NCI-H2196 treated with DMSO at 0.1 percent for 48 hours (cell line): ENCODE measurements at regions not wholly inside any gene's neighbourhood (a gene's known extent, or its start where the extent isn't known, plus 50 kb on each side); places are given as distances from the start of the nearest gene placed in this dataset.

Source experiments
- DNase-seq: peaks from one replicate; lab custom pipeline; 2025; ENCODE audit not compliant: unreplicated experiment; lab: John Stamatoyannopoulos, UW

DNA sequence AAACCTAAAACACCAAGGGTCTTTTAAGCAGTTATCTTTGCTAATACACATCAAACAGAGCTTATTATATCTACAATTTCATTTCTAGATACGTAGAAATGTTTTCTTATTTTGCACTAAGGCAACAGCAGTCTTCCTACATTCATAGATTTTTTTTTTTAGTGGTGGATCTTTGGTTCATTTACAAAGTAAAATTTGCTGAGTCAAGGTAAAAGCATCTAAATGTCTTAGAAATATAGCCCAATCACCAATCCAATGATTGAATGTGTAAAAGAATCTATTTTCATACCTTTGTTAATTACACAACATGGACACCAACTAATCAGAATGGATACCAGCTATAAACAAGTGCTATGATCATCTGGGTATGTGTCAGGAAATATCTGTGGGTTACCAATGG is 272.2 kb upstream of the TMPO start:
- no peak for DNase-seq

DNA sequence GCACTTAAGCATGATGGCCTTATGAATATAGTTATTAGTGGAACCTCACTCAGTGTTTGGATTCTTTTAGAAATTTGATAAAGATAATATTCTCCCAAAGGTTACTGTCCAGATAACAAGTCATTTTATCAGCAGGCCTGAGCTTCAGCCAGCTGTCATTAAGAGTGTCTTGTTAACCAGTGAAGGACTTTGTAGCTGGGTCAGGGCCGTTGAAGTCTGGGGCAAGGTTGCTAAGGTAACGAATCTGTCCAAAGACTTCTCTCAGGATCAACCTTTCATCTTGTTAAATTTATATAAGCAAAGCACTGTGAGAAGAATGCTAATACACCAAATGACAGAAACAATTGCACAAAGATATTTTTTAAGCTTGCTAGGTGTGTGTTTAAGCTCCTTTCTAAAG is 271.3 kb upstream of the TMPO start:
- no peak for DNase-seq

DNA sequence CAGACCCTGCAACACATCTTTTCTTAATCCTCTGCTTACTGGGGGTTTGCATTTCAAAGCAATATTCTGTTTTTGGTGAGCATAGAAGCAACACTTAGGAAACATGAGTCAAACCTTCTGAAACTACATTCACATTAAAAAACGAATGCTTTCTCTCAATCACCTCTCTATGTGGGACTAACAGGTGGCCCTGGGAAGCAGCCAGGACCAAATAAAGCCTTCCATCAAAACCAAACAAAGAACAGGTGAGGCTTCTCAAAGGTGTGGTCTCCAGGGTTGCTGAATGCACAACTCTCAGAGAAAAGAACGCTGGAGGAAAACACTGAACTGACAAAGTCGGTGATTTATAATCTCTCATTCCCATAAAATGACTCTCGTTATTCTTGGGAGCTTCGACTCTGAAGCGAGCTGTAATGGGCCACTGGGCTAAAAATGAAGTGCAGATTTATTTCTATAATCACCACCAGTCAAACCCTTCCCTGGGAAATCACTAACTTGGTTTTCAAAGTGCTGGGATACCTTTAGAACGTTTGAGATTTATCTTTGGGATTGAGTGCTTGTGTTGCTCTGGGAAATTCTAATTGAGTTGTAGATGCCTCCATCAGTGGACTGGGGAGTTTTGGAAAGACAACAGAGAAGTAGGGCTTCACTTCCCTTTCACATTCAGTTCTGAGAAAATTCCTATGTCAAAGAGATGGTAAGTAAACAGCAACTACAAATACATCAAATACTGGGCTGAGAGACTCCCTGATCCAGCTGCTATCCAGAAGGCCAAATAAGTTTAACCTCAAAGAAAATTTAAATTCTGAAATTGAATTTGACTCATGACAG is 262.0 kb upstream of the TMPO start:
- no peak for DNase-seq

DNA sequence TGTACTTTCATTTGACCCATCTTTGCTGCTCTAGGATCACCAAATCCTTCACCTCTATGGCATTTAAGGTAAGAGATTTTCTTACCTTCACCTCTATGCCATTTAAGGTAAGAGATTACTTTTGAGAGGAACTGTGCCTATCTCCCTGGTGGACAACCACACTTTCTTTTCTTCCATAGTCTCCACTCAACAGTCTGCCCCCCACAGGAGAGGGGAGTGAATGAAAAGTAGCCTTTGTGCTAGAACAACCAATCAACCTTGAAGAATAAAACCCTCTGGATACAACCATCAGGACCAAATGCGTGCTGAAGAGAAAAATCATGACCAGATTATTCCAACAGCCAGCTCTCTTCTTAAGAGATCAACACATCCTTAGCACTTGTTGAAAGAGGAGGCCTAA is 258.6 kb upstream of the TMPO start:
- DNase-seq = no peak

DNA sequence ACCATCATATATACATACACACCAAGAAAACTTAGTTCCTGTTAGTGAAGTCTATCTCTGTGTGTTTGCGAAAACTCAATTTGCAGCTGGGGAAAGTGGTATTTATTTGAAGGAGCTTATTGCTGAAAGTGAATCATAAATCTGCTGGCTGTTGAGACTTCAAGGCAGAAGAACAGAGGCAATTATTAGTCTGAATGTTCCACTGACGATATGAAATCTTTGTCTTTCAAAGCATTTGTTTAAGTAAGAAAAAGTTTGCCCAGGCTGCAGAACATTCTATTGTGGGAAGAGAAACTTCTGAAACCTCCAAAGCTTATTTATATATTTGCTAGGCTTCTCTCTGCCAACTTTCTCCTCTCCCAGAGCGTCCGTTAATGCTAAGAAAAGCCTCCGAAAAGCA is 255.7 kb upstream of the TMPO start:
- DNase-seq = no peak

DNA sequence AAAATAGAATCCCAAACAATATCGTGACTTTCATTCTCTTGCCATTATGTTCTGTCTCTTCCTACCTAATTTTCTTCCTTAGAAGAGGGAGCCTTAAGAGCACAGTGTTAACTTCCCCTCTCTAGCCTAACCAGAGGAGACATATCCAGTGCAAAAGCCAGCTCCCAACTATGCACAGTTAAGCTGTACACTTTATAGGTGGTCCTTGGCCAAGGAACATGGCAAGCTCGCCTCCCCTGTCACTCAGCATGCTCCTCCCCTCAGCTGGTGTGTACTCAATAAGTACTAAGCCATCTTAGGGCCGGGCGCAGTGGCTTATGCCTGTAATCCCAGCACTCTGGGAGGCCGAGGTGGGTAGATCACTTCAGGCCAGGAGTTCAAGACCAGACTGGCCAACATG is 255.1 kb upstream of the TMPO start:
- no peak for DNase-seq

DNA sequence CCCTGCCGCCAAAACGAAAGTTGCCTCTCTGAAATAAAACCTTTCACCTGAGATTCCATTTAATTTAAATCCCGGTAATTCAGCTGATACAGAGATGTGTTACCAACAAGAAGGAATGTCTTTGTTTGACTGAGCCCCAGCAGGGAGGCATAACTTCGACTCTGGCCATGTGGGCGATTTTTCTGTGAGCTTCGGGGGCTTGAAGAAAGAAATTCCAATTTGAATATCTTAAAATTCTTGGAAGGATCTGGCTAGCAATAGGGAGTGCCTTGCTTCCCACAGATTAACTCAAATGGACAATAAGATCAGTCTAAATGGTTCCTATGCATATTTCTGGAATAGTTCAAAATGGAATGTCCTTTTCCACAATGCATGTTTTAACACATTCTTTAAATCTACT is 252.5 kb upstream of the TMPO start:
- DNase-seq = no peak

DNA sequence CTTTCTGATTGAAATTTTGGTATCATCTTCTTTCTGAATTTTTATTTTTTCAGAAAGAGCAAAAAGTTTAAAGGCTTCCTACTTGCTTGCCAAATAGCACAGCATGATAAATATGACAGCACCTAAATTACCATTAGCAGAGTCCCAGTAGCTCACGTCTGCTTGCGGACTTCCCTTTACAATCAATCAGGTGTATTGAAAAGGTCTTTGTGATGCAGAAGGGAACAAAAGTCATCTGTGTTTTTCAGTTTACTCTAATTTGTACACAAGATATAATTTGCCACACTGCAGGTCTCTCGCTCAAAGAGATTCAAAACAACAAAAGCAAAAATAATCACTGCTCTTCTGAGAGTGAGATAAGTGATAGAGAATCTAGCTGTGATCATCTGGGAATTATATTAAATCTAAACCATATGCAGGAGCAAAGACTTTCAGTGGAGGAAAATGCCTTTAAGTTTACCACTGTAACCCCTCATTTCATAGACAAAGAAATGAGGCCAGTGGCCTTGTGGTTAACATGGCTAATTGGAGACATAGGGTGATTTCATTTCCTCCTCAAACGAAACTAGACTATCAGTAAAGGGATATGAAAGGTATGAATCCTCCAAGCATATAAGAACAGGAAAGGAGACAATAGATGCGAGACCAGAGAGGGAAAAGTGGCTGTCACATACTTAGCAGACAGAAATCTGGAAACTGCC is 240.8 kb upstream of the TMPO start:
- DNase-seq = no peak

DNA sequence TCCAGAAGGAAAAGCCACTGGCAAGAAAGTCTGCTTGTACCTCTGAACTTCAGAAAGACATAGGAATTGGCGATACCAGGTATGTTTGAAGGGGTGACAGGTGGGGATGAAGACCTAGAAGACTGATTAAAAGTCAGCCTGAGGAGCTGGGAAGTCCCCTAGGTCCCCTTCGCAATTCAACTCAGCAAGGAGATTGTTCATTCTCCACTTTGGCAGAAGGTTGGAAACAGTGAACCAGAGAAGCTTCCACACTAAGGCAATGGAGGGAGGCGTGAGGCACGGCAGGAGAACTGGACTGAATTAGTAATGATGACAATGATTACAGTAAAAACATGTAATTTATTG is 240.3 kb upstream of the TMPO start:
- no peak for DNase-seq

DNA sequence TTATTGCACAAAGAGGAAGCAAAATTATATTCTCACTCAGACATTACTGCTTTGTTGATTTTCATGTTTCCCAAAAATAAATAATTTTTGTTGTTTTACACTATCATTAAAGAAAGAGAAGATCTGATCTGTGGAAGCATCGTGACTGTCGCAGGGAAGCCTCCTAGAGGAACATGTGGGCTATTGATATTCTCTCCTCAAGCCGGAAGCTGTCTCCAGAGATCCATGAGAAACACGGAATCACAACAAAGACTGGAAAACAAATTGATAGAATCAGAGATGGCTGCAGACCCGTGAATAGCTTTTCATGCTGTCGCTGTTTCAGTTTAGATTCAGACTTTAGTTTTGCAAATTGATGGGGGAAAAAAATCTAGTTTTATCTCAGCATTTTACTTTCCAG is 235.2 kb upstream of the TMPO start:
- no peak for DNase-seq

DNA sequence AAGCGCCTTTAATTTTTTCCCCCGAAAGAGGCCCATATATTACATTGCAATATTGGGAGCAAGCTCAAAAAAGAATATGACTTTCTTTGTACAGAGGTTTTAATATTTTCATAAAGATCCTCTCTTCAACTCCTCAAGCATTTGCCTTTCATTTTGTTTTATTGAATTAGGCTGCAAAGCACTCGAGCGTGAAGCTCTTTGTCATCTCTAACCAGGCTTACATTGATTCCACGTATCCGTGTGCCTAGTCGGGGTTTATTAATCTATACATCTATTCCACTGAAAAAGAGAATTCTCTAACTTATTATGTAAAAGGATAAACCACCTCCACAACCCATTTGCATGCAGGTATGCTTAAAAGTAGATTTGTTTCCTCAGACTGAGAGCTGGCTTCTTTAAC is 234.8 kb upstream of the TMPO start:
- no peak for DNase-seq

DNA sequence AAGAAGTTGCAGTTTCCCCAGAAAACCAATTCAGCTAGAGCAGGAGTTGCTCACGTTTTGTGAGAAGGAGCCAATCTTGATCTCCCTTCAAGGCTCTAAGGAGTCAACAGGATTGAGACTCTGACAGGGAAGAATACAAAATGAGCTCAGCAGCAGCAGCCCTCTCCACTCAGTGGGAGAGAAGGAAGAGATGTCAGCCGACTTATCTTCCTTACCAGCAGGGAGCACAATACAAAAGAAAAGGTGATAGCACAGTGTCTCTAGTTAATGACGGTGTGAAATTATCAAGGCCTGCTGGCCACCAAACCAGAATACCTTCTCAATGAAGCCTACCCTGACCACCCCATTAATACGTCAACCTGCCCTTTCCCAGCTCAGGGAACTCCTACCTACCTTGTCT is 223.6 kb upstream of the TMPO start:
- no peak for DNase-seq

DNA sequence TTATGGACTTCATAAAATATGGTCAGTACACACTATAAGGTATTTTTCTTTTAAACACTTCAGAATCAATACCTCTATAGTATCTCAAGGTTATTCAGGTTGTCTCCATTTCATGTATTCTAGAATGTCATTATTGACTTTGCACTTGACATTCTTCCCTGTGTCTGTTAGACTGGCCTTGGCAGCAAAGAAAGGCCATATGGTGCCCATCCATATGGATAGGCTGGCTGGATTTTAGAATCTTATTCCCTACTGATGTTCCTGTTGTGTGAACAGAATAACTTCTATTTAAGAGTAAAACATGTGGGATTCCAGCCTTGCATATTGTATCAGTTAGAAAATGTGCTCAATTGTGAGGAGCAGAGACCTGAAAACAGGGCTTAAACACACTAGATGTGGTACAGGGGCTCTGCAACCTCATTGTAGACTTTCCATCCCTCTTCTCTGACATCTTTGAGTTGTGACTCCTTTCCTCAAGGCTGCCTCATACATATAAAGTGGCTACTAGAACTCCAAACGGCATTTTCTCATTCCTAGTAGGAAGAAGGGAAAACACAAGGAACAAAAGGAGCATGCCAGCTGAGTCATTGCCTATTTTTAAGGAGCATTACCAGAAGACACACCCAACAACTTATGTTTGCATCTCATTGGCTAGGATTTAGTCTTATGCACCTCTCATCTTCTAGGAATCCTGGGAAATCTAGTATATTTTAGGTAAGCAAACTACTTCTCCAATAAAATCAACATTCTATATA is 221.2 kb upstream of the TMPO start:
- DNase-seq = no peak

DNA sequence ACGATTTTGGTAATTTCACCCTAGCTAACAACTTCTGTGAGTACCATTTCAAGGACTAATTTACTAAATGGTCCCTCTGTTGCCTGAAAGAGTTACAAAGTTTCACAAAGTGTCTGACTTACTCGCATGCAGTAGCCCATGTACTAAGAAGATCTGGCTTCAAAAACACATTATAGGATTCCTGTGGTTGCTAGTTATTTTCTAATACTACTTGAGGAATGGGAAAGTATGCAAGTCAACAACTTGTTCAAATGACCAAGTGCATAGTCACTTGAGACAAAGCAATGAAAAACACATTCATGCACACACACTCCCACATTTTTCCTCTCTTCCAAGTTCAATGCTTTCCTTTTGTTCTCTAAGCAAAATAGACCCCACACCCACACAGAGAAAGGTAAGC is 219.7 kb upstream of the TMPO start:
- no peak for DNase-seq

DNA sequence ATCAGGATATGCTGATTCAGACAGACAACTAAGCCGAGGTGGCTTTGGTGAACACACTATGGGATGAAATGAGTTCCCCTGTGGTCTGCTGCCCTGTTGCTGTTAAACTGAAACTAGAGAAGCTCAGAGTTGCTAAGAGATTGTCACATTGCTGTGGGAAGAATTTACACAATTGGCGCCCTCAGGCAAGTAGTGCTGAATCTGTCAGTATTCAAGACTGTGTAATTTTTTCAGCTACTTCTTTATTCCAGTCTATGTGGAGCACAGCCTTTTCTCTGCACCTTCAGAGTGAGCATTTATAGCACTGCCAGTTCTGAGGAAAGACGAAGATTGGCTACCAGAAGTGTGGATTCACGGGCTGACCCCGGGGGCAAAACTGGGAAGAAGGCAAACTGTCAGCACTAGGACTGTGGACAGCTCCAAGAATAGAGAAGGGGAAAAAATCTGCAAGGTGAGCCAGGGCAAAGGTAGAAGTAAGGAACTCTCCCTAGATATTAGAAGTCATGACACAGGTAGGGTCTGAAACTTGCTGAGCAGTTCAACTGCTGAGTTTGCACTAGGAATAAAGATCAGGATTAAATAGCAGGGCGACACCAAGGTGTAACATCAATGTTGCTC is 218.8 kb upstream of the TMPO start:
- no peak for DNase-seq

DNA sequence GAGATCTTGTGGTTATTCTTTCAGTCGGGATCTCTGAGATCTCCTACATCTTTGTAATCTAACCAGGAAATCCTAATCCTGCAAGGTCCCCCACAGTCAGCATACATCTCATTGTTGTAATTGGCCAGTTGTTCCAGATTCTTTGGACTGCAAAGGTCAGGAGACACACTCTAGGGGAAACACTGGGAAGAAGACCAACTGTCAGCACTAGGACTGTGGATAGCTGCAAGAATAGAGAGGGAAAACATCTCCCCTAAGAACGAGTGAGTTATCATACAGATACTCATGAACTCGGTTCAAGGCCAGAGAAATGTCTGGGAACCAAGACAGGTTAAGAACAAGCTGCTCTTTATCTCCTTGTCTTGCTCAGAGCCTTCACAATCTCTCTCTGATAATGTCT is 217.9 kb upstream of the TMPO start:
- DNase-seq = no peak

DNA sequence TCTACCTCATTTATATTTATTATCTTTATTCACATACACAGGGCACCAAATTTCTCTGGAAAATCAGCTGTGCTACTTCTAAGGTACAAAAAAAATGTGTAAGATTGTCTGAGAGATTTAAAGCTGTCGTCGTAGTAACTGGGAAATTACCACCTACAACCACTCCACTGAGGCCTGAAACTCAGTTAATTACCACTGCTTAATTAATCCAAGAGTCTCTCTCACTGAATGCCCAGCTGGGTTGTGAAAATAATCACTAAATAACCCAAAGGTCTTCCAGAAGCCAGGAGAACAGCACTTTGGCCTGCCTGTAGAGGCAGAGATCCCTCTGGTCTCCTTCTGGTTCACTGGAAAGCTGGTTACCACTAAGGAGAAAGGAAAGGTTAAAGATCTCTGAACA is 207.2 kb upstream of the TMPO start:
- no peak for DNase-seq

DNA sequence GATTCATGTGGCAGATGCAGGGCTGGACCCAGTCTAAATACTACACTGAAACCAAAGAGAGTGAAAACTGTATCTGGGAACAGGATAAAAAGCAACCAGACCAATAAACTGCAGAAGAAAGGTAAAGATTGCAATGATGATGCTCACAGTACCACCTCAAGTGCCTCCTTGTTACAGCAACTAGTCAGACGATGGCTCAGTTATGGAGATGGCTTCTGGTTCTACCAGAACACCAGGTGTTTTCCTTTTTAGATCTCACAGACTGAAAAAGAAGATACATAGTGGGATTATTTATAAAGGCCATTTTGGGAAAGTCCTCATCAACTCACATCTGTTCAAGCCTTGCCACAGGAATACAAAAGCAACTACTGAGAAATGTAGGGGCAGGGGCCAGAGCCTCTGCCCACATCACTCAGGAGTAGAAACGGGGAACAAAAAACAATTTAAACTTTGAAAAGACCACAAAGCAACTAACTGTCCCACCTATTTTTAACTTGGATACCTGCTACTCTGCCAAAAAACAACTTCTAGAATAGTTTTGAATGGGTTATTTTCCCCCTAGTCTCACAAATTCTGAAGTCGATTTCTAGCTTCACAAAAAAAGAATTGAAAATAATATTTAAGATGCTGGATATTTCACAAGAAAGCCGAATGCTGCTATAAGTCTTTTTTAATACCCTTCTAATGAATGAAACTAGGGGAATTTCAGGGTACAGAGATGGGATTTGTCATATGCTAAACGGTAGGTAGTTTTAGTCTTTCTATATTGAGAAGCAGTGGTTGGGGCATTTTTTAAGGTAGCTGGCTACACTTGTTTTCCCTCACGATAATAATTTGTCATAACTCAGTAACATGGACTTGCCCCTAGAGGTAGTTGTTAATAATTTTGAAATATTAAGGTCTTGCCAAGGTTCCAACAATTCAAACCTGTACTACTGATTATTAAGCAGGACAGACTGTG is 197.2 kb upstream of the TMPO start:
- DNase-seq = no peak

DNA sequence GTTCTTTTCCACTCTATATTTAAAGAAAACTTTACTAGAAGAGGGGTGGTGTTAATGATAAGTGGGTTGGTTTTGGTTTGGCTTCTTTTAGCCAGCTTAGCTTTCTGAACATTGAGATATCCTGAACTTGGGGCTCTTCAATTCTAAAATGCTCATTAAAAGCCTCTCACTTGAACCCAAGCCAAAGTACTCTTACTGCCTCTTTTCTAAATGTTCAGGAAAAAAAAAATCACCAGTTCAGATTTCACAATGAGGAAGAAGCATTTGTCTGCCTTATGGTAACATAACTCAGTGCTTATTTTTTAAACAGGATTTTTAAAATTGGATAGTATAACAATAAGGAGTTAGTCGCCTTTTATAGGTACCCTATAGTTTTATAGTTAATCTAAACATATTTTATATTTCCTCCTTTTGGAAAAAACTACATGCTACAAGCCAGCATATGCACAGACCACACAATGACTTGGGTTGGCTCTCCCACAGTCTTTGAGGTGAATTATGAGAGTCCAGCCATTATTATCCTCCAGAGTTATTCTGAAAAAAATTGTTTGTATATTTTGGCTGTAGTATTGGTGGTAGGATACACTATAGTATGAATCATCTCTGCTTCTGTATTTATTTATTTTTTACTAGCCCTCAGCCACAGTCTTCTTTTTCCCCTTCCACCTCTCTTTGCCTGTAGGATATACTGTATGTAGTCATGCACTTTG is 195.5 kb upstream of the TMPO start:
- DNase-seq = no peak

DNA sequence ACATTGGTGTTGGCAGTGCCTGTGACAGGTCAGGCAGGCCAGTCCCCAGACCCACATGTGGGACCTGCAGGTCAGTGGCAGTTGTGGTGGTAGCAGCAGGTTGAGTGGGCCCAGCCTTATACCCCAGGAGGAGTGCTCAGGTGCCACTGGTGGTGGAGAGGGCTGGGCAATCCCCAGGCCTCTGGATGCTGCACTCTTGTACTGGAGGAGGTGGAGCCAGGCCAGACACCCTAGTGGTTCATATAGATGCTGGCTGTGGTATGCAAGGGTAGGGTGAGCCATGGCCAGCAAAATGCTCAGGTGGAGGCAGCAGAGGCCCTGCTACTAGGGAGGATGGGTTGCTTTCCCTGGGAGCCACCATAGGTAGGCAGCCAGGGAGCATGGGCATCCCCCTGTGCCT is 190.4 kb upstream of the TMPO start:
- DNase-seq = no peak
